HG02763 (cell line): ENCODE measurements at regions not wholly inside any gene's neighbourhood (a gene's known extent, or its start where the extent isn't known, plus 50 kb on each side); places are given as distances from the start of the nearest gene placed in this dataset.

Experiments
- ATAC-seq: cut with Tn5 transposase; IDR thresholded peaks from one replicate; pipeline ENCODE4 v1.9.1; 2021; ENCODE audit warnings: mild to moderate bottlenecking, moderate library complexity; ENCODE audit not compliant: unreplicated experiment

DNA sequence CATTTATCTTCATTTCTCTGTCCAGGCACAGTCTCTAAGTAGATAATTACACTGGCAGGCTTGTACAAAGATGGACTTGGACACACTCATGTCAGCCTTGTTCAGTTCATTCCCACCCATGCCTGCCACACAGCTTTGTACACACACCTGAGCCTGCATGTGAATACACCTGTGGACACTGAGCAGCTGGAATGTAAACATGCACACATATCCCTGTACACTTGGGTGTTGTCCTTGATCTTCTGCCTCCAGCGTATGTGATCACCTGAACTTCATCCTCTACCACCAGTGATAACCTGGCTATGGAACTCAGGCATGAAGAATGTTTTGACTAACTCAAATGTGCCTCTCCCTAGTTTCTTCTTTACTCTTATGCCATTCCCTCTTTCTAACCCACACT lies 190.6 kb downstream of the DHX35 start:
- no peak for ATAC-seq

DNA sequence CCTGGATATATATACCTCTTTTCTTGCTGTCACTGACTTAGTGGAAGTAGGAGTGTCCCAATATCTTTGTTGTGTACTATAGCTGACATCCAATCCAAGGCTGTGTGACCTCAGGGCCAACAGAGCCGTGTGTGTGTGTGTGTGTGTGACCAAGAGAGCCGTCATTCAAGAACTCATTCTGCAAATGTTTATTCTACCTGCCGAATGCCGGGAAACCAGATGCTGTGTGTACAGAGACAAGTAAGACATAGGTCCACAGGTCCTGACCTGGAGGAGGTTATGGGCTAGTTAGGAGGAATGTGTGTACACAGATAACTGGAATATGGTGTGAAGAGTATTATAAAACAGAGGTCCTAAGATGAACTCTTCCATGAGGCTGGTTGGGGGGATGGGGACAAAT lies 190.0 kb downstream of the DHX35 start:
- ATAC-seq = no peak

DNA sequence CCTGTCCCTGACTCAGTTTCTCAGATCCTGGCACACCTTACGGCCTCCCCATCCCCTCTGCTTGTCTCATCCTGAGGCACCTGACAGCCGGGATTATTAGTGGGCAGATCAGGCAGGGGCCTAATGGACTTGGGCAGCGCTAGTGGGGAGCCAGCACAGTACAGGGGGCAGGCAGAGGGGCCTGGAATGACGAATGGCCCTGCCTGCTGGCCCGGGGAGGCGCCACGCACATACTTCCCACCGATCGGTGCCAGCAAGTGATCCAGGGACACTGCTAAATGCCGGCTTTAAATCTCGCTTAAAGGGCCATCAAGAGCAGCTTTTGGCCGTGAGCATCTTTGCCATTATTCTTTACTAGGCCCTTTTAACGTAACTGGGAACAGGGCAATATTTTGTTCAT lies 188.4 kb downstream of the DHX35 start:
- no peak for ATAC-seq

DNA sequence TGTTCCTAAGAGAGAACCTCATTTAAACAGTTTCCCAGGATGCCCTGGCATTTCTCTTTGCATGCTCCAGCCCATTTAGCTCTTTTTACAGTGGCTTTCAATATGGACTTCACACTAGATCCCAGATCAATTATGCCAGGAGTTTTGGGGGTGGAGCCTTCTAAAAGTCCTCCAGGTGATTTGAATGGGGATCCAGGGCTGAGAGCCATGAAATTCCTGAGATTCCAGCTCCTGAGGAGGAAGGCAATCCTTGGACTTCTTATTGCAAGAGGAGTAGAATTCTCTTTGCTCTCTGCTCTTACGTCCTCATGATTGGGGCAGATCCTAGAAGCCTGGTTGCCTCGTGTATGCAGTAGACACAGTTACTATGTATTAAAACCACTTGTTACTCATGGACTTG lies 184.2 kb downstream of the DHX35 start:
- ATAC-seq = no peak

DNA sequence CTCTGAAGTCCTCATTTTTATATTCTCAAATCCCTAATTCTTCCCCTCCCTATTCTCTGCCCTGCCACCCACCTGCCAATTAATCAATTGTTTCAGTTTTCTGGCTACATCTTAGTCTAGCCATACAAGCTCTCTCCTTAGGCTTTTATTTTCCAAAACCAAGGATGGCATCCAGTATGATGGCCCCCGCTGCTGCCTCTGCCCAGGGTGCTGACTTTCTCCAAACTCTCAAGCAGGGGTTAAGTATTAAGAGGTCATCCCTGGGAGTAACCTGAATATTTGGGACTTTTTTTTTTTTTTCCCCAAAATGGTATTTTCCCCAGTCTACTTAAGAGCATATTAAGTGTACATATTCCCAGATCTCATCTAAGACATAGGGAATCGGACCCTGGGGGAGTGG lies 183.8 kb downstream of the DHX35 start:
- ATAC-seq = no peak

DNA sequence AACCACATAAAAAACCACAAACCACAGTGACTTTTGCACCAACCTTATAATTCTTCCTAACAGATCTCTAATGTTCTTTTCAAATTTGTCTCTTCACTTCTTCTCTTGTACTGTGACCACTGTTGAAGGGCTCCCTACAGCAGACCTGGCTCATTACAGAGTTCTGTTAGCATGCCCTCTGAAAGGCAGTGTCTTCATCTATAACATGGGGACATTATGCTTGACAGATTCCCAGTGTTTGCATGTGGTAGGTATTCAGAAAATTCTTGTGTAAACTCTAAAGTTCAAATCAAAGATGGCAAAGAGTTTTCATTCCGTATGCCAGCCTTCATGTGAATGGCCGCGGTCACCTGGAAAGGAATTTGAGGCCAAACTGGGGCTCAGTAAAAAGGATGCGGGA lies 182.6 kb downstream of the DHX35 start:
- ATAC-seq = no peak

DNA sequence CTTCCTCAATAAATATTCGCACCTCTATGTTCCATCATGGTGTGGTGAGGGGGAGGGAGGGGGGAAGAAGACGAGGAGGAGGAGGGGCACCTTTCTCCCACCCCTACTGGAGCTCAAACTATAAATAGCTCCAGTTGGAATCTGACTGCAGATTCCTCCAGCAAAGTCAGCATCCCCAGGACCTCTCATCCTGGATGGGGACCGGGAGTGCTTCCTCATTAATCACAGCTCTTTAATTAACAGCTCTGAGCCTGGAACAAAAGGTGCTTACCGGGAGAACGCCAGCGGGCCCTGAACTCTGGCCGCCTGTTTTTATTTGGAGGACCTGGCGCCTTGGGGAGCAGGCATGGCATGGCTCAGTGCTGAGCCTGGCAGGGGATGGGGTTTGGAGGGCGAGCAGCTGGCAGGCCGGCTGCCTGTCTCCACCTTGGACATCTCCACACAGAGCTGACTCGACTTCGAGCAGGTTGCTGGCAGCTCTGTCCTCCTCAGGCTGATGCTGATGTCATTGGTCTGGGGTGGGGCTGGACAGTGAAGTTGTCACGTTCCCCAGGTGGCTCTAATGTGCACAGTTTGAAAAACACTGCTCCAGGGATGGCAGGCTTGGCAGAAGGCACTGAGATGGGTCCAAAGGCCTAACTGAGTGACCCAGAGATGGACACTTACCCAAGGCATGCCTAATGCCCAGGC lies 180.4 kb downstream of the DHX35 start:
- no peak for ATAC-seq

DNA sequence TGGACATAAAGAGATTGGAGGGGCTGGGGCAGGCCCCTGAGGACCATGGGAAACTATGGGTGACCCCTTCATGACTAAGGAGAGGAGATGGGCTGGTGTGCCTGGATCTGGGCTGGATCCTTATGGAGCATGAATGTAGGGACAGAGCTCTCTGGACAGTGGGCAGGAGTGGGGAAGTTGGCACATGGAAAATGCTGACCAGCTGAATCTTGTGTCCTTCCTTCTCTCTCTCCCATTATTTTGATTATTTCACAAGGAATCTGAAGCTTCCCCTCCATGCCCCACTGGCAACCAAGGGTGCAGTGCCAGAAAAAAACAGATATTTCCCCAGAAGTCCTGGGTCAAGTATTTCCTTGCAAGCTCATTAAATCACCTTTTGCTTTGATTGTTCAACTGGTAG lies 175.2 kb downstream of the DHX35 start:
- ATAC-seq = no peak

DNA sequence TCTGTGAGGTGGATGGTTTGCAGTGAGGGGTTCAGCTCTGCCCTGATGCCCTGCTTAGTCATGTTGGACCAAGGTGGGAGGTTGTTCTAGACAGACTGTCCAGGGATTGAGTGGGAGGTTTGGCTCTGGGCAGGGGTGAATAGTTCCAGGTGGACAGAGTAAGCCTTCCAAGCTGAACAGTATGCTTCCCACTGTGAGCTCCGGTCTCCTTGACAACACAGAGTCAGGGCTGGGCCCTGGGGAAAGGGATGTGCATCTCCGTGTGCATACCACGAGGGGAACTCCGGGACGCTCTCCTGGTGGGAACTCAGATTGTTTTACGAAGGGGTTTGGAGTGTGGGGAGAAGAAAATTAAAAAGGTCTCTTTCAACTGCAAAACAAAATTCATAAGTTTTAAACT lies 174.7 kb downstream of the DHX35 start:
- ATAC-seq = no peak

DNA sequence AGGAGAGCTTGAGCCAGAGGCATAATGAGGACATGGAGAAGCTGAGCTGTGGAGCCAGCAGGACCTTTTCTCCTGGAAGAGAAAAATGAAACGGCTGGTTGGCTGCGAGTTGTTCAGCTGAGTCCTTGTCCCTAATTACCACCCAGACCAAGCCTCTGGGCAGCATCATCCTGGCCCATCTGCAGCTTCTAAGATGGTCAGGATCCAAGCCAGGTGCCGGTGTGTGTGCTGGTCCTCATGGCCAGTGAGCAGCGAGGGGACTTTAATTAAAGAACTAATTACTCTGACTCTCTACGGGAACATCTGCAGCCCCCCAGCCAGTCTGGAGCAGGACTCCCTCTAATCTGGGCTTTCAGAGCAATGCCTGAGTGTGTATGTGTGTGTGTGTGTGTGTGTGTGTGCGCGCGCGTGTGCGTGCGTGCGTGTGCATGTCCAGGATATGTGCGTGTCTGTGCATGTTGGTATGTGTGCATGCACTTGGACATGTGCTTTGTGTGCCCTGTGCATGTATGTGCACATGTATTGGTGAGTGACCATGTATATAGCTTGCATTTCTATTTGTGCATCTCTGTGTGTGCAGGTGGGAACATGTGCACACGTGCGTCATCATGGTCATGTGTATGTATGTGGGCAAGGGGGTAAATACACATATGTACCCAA lies 173.9 kb downstream of the DHX35 start:
- ATAC-seq = no peak

DNA sequence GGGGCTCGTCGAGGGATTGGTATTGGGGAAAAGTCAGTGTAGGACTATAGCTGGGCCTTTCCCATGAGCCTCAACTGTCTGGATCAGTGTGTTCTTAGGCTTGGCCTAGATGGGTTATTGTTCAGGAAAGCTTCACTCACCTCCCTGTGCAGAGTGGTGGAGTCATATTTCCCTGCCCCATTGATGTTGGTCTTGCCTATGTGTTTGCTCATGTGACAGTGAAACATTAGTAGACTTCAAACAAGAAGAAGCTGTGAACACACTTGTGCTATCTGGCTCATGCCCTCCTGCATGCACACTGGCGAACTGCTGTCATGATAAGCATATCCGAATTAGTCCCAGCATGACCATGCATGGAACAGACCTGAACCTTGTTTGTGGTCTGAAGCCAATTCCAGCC lies 171.1 kb downstream of the DHX35 start:
- no peak for ATAC-seq

DNA sequence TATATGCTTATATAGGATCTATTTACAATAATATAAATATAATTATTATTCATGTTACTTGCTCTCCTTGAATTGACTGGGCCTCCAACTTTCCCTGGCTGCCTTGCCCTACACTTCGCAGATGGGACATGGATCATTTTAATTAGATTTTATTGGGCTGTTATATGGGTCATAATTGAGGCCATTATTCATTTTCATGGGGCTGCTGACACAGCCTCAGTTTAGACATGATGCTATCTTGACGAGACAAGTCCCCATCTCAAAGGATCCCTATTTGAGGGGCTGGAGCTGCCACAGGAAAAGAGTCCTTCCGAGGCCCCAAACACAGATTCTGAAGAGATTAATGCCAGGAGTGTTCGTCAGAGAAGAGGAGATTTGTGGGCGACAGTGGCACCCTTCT lies 170.4 kb downstream of the DHX35 start:
- no peak for ATAC-seq

DNA sequence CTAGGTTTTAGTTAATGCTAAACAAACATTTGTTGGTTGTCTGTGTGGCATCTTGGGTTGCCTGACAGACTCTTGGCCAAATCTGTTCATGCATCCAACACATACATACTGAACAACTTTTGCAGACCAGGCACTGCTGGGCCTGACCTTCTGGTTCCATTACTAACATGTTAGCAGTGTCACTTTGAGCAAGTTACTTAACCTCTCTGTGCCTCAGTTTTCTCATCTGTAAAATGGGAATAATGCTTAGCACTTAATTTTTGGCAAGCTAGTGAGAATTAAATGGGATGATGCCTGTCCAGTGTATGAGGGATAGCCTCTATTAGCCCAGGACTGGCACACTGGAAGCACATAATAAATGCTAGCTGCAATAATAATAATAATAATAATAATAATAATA lies 169.9 kb downstream of the DHX35 start:
- ATAC-seq = no peak

DNA sequence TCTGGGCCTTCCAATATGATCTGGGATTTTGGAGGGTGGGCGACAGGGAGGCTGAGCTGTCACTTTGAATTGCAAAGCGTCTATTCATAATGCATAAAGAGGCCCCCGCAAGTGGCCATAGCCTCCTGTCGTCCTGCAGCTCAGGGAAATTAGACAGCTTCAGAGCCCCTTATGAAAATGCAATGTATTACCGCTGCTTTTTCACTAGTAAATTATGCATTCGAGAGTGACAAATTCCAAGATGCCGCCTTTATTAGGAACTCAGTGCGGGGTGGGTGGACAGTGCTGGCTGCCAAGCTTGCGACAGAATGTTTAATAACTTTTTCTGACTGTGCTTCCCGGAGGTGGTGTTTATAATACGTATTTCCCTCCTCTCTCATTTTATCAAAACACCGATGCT lies 168.5 kb downstream of the DHX35 start:
- ATAC-seq = no peak

DNA sequence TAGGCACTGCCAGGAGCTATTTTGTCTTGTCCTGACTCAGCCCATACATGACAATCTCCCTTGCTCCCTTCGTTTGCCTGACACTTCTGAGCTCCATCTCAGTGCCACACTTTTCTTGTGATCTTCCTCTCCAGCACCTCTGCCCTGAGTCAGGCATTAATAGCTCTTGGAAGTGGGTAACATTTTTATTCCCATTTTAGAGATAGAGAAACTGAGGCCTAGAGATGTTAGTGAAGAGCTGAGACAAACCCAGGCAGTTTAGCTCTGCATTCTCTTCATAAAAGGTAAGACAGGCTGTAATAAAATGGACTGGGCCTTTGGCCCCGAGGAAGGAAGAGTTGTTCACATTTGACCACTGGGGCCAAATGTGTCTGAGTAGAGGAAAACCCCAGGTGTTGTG lies 167.4 kb downstream of the DHX35 start:
- ATAC-seq = no peak

DNA sequence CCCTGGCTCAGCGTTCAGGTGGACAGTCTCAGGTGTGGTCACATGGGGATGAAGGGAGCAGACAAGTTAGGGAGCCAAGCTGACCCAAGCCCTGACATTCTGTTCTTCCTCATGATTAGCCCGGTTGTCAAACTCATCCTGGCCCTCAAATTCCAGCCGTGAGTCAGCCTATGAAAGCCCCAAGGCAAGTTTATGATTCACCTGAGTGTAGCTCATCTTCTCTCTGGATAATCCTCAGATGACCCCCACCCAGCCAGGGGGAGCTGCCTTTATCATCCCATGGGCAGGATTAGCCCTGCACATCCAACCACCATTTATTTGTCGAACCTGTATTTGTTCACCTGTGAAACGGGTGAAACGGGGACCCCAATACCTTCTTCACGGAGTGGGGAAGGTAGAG lies 161.9 kb downstream of the DHX35 start:
- ATAC-seq = no peak

DNA sequence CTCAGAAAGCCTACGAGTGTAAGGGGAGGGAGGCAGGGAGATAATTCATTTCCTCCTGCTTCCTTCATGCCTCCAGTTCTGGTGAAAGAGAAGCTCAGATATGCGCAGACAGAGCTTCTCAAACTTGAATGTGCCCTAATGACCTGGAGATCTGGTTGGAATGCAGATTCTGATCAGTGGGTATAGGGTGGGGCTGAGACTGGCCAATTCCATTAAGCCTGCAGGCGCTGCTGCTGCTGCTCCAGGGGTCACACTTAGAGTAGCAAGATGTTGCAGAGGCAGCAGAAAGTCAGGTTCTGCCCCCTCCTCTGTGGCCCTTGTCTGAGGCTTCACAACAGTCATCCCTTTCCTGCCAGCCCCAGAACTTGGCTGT lies 161.0 kb downstream of the DHX35 start:
- ATAC-seq = no peak

DNA sequence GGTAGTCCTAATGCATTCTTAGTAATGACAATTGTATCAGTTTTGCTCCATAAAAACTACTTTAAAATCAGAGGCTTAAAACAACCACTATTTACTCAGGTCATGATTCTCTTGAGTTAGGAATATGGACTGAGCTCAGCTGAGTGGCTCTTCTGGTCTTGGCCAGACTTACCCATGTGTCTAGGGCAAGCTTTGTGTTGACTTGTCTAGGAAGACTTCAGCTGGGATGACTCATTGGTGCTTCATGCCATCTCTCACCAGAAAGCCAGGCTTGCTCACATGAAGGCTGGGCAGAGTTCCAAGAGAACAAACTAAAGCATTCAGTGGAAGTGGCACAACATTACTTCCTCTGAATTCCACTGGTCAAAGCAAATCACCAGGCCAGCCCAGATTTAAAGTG lies 155.3 kb downstream of the DHX35 start:
- ATAC-seq = no peak

DNA sequence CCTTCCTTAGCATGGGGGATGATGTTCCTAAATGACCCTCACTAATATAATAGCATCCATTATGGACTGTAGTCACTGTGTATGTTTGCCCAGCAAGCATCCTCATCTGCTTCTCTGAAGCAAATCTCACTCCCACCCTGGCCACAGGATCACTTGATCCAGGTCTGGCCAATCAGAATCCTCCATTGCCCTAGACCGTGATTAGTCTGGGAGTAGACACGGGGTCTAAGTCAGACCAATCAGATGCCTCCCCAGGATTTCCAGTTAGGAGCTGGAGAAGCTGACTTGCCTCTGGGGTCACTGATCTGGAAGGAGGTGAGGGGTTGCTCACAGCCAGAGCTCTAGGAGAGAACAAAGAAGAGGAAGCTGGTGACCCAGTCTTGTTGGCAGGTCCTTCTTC lies 153.9 kb downstream of the DHX35 start:
- no peak for ATAC-seq

DNA sequence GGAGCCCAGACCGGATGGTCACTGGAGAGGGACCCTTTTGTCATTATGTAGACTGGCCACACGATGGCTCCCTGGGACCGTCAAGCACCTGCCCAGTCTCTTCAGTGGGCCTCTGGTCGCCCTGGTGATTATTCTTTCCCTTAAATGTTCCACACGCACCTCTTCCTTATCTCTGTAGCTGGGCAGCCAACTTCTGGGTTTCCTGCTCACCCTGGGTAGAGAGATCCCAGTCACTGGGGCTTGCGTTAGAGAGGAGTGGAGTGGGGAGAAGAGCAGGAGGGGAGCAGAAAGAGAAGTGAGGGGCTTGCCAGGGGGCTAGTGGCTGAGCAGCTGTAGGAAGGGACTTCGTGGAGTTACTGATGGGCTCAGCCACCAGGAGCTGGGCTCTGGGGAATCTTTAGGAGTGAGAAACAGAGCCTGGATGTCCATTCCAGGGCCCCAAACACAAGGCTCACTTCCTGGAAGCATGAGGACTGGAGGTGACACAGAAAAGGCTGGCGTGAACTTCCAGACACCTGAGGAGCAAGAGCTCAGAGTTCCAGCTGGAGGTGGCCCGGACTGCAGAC lies 150.1 kb downstream of the DHX35 start:
- no peak for ATAC-seq

DNA sequence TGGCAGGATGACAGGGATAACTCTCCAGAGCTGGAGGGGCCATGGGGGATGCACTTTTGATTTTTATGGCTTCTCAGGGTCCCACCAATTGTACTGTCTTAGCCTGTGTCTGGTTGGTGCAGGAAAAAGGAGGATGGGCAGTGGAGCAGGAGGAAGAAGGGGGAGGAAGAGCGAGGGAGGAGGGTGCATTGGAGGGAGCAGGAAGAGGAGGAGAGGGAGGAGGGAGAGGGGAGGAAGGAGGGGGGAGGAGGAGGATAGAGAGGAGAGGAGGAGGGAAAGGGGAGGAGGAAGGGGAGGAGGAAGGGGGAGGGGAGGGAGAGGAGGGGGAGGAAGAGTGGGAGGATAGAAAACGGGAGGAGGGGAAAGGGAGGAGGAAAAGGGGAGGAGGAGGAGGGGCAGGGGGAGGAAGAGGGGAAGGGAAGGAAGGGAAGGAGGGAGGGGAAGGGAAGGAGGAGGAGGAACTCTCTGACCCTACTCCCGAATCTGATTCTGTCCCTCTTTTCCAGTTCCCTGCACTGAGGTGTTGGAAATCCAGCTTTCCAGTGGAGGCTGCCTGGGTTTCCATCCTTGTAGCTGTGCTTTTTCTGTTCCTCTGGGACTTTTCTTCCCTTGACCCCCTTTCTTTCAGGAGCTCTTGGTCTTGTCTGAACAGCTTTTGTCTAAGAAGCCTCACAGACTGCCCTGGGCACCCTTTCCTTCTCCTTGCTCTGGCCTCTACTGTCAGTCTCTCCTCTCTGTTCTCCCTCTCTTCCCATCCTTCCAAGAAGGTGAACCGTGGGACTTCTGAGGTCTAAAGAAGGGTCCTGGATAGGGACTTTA lies 149.4 kb downstream of the DHX35 start:
- ATAC-seq = no peak

DNA sequence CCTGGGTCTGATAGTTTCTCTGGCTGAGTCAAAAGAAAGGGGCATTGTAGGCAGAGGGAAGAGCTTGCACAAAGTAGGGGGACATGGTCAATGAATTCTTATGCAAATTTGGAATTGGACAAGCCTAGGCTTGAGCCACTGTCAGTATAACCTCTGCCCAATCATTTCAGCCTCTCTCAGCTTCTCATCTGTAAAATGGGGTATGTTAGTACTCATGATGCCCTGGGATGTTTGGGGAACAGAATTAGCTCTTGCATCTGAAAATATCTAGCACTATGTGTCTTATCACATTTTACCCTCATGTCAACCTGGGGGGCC lies 148.6 kb downstream of the DHX35 start:
- ATAC-seq = no peak
